ENCODE measurements at regions not wholly inside any gene's neighbourhood (a gene's known extent, or its start where the extent isn't known, plus 50 kb on each side); places are given as distances from the start of the nearest gene placed in this dataset.

DNA sequence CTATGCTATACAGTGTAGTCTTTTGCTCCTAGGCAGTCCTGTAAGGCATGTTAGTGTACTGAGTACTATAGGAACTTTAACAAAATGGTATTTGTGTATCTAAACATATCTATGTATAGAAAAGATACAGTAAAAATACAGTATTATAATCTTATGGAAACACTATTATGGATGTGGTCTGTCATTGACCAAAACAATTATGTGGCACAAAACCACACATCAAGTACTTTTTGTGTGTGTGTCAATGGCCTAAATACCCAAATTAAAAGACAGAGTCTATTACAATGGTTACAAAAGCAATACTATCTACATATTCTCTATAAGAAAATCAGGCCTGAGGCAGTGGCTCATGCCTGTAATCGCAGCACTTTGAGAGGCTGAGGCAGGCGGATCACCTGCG, 610.2 kb upstream of the NDST4 start:
- no peak overlapping the region for H3K27ac ChIP-seq (ENCODE audit: low read depth, low read length)
- no peaks in the 10 kb centered on the region for H4K20me1 ChIP-seq (ENCODE audit: insufficient read depth, low read length)
- peaks cover 2% of the 10 kb centered on the region for H3K9me3 ChIP-seq (ENCODE audit: low read depth, low read length)
- no peak overlapping the region for H3K4me2 ChIP-seq (ENCODE audit: insufficient read depth, low read length)
- no peak for DNase-seq (ENCODE audit: insufficient read length, low spot score, missing footprints)
- TF ChIP-seq, protein P1, sequence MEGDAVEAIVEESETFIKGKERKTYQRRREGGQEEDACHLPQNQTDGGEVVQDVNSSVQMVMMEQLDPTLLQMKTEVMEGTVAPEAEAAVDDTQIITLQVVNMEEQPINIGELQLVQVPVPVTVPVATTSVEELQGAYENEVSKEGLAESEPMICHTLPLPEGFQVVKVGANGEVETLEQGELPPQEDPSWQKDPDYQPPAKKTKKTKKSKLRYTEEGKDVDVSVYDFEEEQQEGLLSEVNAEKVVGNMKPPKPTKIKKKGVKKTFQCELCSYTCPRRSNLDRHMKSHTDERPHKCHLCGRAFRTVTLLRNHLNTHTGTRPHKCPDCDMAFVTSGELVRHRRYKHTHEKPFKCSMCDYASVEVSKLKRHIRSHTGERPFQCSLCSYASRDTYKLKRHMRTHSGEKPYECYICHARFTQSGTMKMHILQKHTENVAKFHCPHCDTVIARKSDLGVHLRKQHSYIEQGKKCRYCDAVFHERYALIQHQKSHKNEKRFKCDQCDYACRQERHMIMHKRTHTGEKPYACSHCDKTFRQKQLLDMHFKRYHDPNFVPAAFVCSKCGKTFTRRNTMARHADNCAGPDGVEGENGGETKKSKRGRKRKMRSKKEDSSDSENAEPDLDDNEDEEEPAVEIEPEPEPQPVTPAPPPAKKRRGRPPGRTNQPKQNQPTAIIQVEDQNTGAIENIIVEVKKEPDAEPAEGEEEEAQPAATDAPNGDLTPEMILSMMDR (IDR thresholded peaks at IDR 0.05; ENCODE audit: extremely low read depth, low read depth, low read length): no peak
- no peaks in the 10 kb centered on the region for H3K79me2 ChIP-seq (ENCODE audit: insufficient read depth, low read length)
- no peak overlapping the region for H2AFZ ChIP-seq (ENCODE audit: low read length)
- no peak overlapping the region for H3K4me3 ChIP-seq (ENCODE audit: insufficient read depth, low read length)
- no peaks in the 10 kb centered on the region for H3K27me3 ChIP-seq (ENCODE audit: insufficient read depth, low read length)
- H3K36me3 ChIP-seq (ENCODE audit: insufficient read depth, low read length): no peaks in the 10 kb centered on the region
- H3K4me1 ChIP-seq (ENCODE audit: insufficient read depth, low read length): no peaks in the 10 kb centered on the region

- Histone ChIP-seq H3K4me3 (ENCODE audit: insufficient read depth, low read length) (no peak overlapping the region), H3K27me3 (ENCODE audit: insufficient read depth, low read length) (no peaks in the 10 kb centered on the region), H3K9me3 (ENCODE audit: low read depth, low read length) (peaks cover 2% of the 10 kb centered on the region), H4K20me1 (ENCODE audit: insufficient read depth, low read length) (no peaks in the 10 kb centered on the region), H3K79me2 (ENCODE audit: insufficient read depth, low read length) (no peaks in the 10 kb centered on the region), H3K4me2 (ENCODE audit: insufficient read depth, low read length) (no peak overlapping the region), H3K4me1 (ENCODE audit: insufficient read depth, low read length) (no peaks in the 10 kb centered on the region), H3K36me3 (ENCODE audit: insufficient read depth, low read length) (no peaks in the 10 kb centered on the region), H3K27ac (ENCODE audit: low read depth, low read length) (no peak overlapping the region), H2AFZ (ENCODE audit: low read length) (no peak overlapping the region)
- TF ChIP-seq, protein P1 (IDR thresholded peaks at IDR 0.05; ENCODE audit: extremely low read depth, low read depth, low read length): no peak
- no peak for DNase-seq (ENCODE audit: insufficient read length, low spot score, missing footprints)
Measured at GRCh38 chr4:115720611-115721010, 607.2 kb upstream of the NDST4 start.

GRCh38 chr4:115711575-115711974, 598.2 kb upstream of the NDST4 start:
- H3K79me2 ChIP-seq (ENCODE audit: insufficient read depth, low read length): no peaks in the 10 kb centered on the region
- H3K27me3 ChIP-seq (ENCODE audit: insufficient read depth, low read length): no peaks in the 10 kb centered on the region
- no peaks in the 10 kb centered on the region for H3K4me1 ChIP-seq (ENCODE audit: insufficient read depth, low read length)
- H3K4me3 ChIP-seq (ENCODE audit: insufficient read depth, low read length): no peak overlapping the region
- TF ChIP-seq, protein P1 (IDR thresholded peaks at IDR 0.05; ENCODE audit: extremely low read depth, low read depth, low read length): no peak
- H3K27ac ChIP-seq (ENCODE audit: low read depth, low read length): no peak overlapping the region
- DNase-seq (ENCODE audit: insufficient read length, low spot score, missing footprints): no peak
- H3K4me2 ChIP-seq (ENCODE audit: insufficient read depth, low read length): no peak overlapping the region
- no peaks in the 10 kb centered on the region for H3K36me3 ChIP-seq (ENCODE audit: insufficient read depth, low read length)
- no peak overlapping the region for H2AFZ ChIP-seq (ENCODE audit: low read length)
- no peaks in the 10 kb centered on the region for H4K20me1 ChIP-seq (ENCODE audit: insufficient read depth, low read length)
- peaks cover 2% of the 10 kb centered on the region for H3K9me3 ChIP-seq (ENCODE audit: low read depth, low read length)

GRCh38 chr4:115688961-115689360, 575.5 kb upstream of the NDST4 start:
- DNase-seq (ENCODE audit: insufficient read length, low spot score, missing footprints): no peak
- no peaks in the 10 kb centered on the region for H3K79me2 ChIP-seq (ENCODE audit: insufficient read depth, low read length)
- H3K4me1 ChIP-seq (ENCODE audit: insufficient read depth, low read length): no peaks in the 10 kb centered on the region
- no peaks in the 10 kb centered on the region for H3K9me3 ChIP-seq (ENCODE audit: low read depth, low read length)
- H2AFZ ChIP-seq (ENCODE audit: low read length): no peak overlapping the region
- no peak overlapping the region for H3K27ac ChIP-seq (ENCODE audit: low read depth, low read length)
- no peak overlapping the region for H3K4me3 ChIP-seq (ENCODE audit: insufficient read depth, low read length)
- H3K4me2 ChIP-seq (ENCODE audit: insufficient read depth, low read length): no peak overlapping the region
- TF ChIP-seq, protein P1 (IDR thresholded peaks at IDR 0.05; ENCODE audit: extremely low read depth, low read depth, low read length): no peak
- no peaks in the 10 kb centered on the region for H3K36me3 ChIP-seq (ENCODE audit: insufficient read depth, low read length)
- H3K27me3 ChIP-seq (ENCODE audit: insufficient read depth, low read length): no peaks in the 10 kb centered on the region
- no peaks in the 10 kb centered on the region for H4K20me1 ChIP-seq (ENCODE audit: insufficient read depth, low read length)

All from osteoblast (primary cell).